HL-60 (cell line): ENCODE measurements at regions not wholly inside any gene's neighbourhood (a gene's known extent, or its start where the extent isn't known, plus 50 kb on each side); places are given as distances from the start of the nearest gene placed in this dataset.

Experiments used
- DNase-seq, 2 experiments: peaks; one replicate each; pipeline ENCODE4 v3.0.0-alpha.2; 2010 to 2020; ENCODE audit warnings: low read depth in 1 of 2, low spot score in 1 of 2
- H3K27ac ChIP-seq: fragments of 250-450 bp; sonication (Bioruptor Pico); replicated peaks from 2 replicates; pipeline ENCODE4 v1.5.1; 2020; ENCODE audit warnings: mild to moderate bottlenecking, moderate library complexity
- H3K27me3 ChIP-seq: fragments of 250-450 bp; sonication (Bioruptor Pico); 2 replicates; pipeline ENCODE4 v1.5.1; 2021; ENCODE audit warnings: mild to moderate bottlenecking, moderate library complexity; ENCODE audit not compliant: insufficient read depth, poor library complexity, severe bottlenecking
- H3K4me3 ChIP-seq: replicated peaks from 2 replicates; pipeline ENCODE4 v1.5.1; 2011; ENCODE audit warnings: mild to moderate bottlenecking, control low read depth, low read length; ENCODE audit not compliant: insufficient read depth
- CTCF ChIP-seq: IDR thresholded peaks from one replicate; pipeline ENCODE4 v1.5.1; 2011; ENCODE audit warnings: low read length, control low read depth, inconsistent platforms; ENCODE audit not compliant: insufficient read depth
- GABPA ChIP-seq: IDR thresholded peaks from 2 replicates; pipeline ENCODE4 v1.6.1; 2012; ENCODE audit warnings: low read depth
- POLR2AphosphoS5 ChIP-seq: IDR thresholded peaks from 2 replicates; pipeline ENCODE4 v1.6.1; 2012; ENCODE audit warnings: low read depth
- REST ChIP-seq: IDR thresholded peaks from 2 replicates; pipeline ENCODE4 v1.6.1; 2012; ENCODE audit warnings: low read depth; ENCODE audit not compliant: insufficient replicate concordance
- SPI1 ChIP-seq: IDR thresholded peaks from 2 replicates; pipeline ENCODE4 v1.6.1; 2012; ENCODE audit warnings: low read depth, mild to moderate bottlenecking, borderline replicate concordance

- Histone ChIP-seq H3K27ac (no peak overlapping the region), H3K4me3 (no peak overlapping the region), H3K27me3 (no peaks in the 10 kb centered on the region)
- TF ChIP-seq CTCF (no peak), REST (no peak), POLR2AphosphoS5 (no peak), GABPA (no peak), SPI1 (no peak)
- DNase-seq, result no peak
These were observed 966.7 kb downstream of the MAT2B start for GRCh38 chr5:164472165-164472564.

- H3K27me3 ChIP-seq, result no peaks in the 10 kb centered on the region
- no peak overlapping the region for H3K27ac ChIP-seq
- no peak for TF ChIP-seq CTCF
- no peak for TF ChIP-seq POLR2AphosphoS5
- no peak overlapping the region for H3K4me3 ChIP-seq
- DNase-seq, result no peak
These were observed 970.0 kb downstream of the MAT2B start for GRCh38 chr5:164475339-164475977.

- Histone ChIP-seq H3K27ac (no peak overlapping the region), H3K27me3 (no peaks in the 10 kb centered on the region), H3K4me3 (no peak overlapping the region)
- TF ChIP-seq POLR2AphosphoS5 (no peak), GABPA (no peak), CTCF (no peak), SPI1 (no peak), REST (no peak)
- DNase-seq, result no peak
These were observed 975.9 kb downstream of the MAT2B start for GRCh38 chr5:164481270-164481669.

GRCh38 chr5:164482351-164482750 is 976.9 kb downstream of the MAT2B start:
- DNase-seq, result no peak
- no peaks in the 10 kb centered on the region for H3K27me3 ChIP-seq
- no peak overlapping the region for H3K4me3 ChIP-seq
- H3K27ac ChIP-seq, result no peak overlapping the region
- no peak for TF ChIP-seq SPI1
- no peak for TF ChIP-seq POLR2AphosphoS5
- no peak for TF ChIP-seq CTCF
- no peak for TF ChIP-seq REST
- TF ChIP-seq GABPA, result no peak
